Vagina (tissue), 2 donors: ENCODE measurements at regions not wholly inside any gene's neighbourhood (a gene's known extent, or its start where the extent isn't known, plus 50 kb on each side); places are given as distances from the start of the nearest gene placed in this dataset.
"Not testable (repeated sequence)": the region's sequence is repeated elsewhere in the genome, so short reads cannot be mapped to it uniquely, and the experiment has no call there.

ENCODE experiments used
- DNase-seq, 2 donors: peaks; one replicate each; pipeline ENCODE4 v3.0.0-alpha.2; 2017; ENCODE audit errors: extremely low spot score in 2 of 2
- H3K27ac ChIP-seq: fragments of 200-600 bp; sonication (generic); one replicate; pipeline ENCODE4 v1.5.1; 2019
- H3K27me3 ChIP-seq: fragments of 200-600 bp; sonication (generic); one replicate; pipeline ENCODE4 v1.5.1; 2019
- H3K36me3 ChIP-seq, 2 donors: fragments of 200-600 bp; sonication (generic); one replicate each; pipeline ENCODE4 v1.5.1; 2017 to 2019
- H3K4me1 ChIP-seq: fragments of 200-600 bp; sonication (generic); one replicate; pipeline ENCODE4 v1.5.1; 2019
- H3K4me3 ChIP-seq, 2 donors: fragments of 200-600 bp; sonication (generic); 1 replicate in 1 of 2; 2 replicates in 1 of 2; pipeline ENCODE4 v1.5.1; 2016 to 2019
- H3K9me3 ChIP-seq: fragments of 200-600 bp; sonication (generic); one replicate; pipeline ENCODE4 v1.5.1; 2019
- CTCF ChIP-seq, 3 experiments: fragments of 450-650 bp in 2 of 3; fragments of 200-600 bp in 1 of 3; sonication (generic) in 1 of 3; IDR thresholded peaks; one replicate each; pipeline ENCODE4 v1.5.1; 2017 to 2019; ENCODE audit warnings: antibody characterized with exemption in 3 of 3, mild to moderate bottlenecking in 2 of 3, moderate library complexity in 2 of 3
- POLR2A ChIP-seq, 2 donors: fragments of 450-650 bp; IDR thresholded peaks; one replicate each; pipeline ENCODE4 v1.6.1; 2017; ENCODE audit warnings: antibody characterized with exemption in 2 of 2, mild to moderate bottlenecking in 2 of 2, moderate library complexity in 2 of 2
- POLR2AphosphoS5 ChIP-seq, 2 donors: sonication (generic); formaldehyde crosslinking; IDR thresholded peaks; one replicate each; pipeline ENCODE4 v1.9.0; 2017; ENCODE audit warnings: antibody characterized with exemption in 2 of 2, mild to moderate bottlenecking in 2 of 2, low read depth in 1 of 2; ENCODE audit not compliant: insufficient read depth in 1 of 2
- intact Hi-C: fragments of 100-400 bp; cut with DNase I; formaldehyde crosslinking; loops from one replicate; pipeline ENCODE4 v1.15.1; 2023

GRCh38 chr20:11499101-11499634 is 418.5 kb upstream of the BTBD3 start:
- Histone ChIP-seq H3K27ac (no peak overlapping the region), H3K4me1 (peaks cover 18% of the 10 kb centered on the region), H3K27me3 (no peaks in the 10 kb centered on the region), H3K4me3 (no peak overlapping the region), H3K9me3 (no peaks in the 10 kb centered on the region), H3K36me3 (no peaks in the 10 kb centered on the region)
- TF ChIP-seq POLR2AphosphoS5 (IDR thresholded peaks at IDR 0.05; ENCODE audit: insufficient read depth in 1 of 2, low read depth in 1 of 2), result no peak
- TF ChIP-seq POLR2A (IDR thresholded peaks at IDR 0.05), result no peak
- TF ChIP-seq CTCF (IDR thresholded peaks at IDR 0.05), result no peak
- DNase-seq, result no peak
- intact Hi-C loops, result no loop called here

- peaks cover 18% of the 10 kb centered on the region for H3K4me1 ChIP-seq
- no peak overlapping the region for H3K27ac ChIP-seq
- TF ChIP-seq CTCF (IDR thresholded peaks at IDR 0.05) (no peak), POLR2A (IDR thresholded peaks at IDR 0.05) (no peak)
- intact Hi-C loops, result no loop called here
- H3K9me3 ChIP-seq, result no peaks in the 10 kb centered on the region
- DNase-seq, result no peak
- no peaks in the 10 kb centered on the region for H3K36me3 ChIP-seq
- H3K27me3 ChIP-seq, result no peaks in the 10 kb centered on the region
- no peak overlapping the region for H3K4me3 ChIP-seq
Measured at GRCh38 chr20:11502061-11502460, 415.6 kb upstream of the BTBD3 start.

- intact Hi-C loops, result no loop called here
Measured at GRCh38 chr20:11502671-11503070, 415.0 kb upstream of the BTBD3 start.

GRCh38 chr20:11509776-11510175 is 407.9 kb upstream of the BTBD3 start:
- intact Hi-C loops, result no loop called here
- TF ChIP-seq POLR2A (IDR thresholded peaks at IDR 0.05) (no peak), CTCF (IDR thresholded peaks at IDR 0.05) (no peak), POLR2AphosphoS5 (IDR thresholded peaks at IDR 0.05; ENCODE audit: insufficient read depth in 1 of 2, low read depth in 1 of 2) (no peak)
- Histone ChIP-seq H3K27ac (no peak overlapping the region), H3K4me3 (no peak overlapping the region), H3K27me3 (no peaks in the 10 kb centered on the region), H3K9me3 (no peaks in the 10 kb centered on the region), H3K4me1 (no peaks in the 10 kb centered on the region), H3K36me3 (no peaks in the 10 kb centered on the region)
- DNase-seq, result no peak

More at GRCh38 chr20:11502671-11503070, 415.0 kb upstream of the BTBD3 start:
- peaks cover 18% of the 10 kb centered on the region for H3K4me1 ChIP-seq
- no peaks in the 10 kb centered on the region for H3K36me3 ChIP-seq
- no peak for TF ChIP-seq POLR2A (IDR thresholded peaks at IDR 0.05)
- no peak for TF ChIP-seq POLR2AphosphoS5 (IDR thresholded peaks at IDR 0.05; ENCODE audit: insufficient read depth in 1 of 2, low read depth in 1 of 2)
- TF ChIP-seq CTCF (IDR thresholded peaks at IDR 0.05), result no peak
- no peaks in the 10 kb centered on the region for H3K9me3 ChIP-seq
- no peaks in the 10 kb centered on the region for H3K27me3 ChIP-seq
- H3K4me3 ChIP-seq, result no peak overlapping the region
- no peak for DNase-seq
- H3K27ac ChIP-seq, result no peak overlapping the region

GRCh38 chr20:11511821-11512220 is 405.9 kb upstream of the BTBD3 start:
- Histone ChIP-seq H3K27ac (no peak overlapping the region), H3K9me3 (no peaks in the 10 kb centered on the region), H3K4me1 (no peaks in the 10 kb centered on the region), H3K4me3 (no peak overlapping the region), H3K27me3 (no peaks in the 10 kb centered on the region), H3K36me3 (no peaks in the 10 kb centered on the region)
- intact Hi-C loops, result no loop called here
- no peak for TF ChIP-seq CTCF (IDR thresholded peaks at IDR 0.05)
- no peak for TF ChIP-seq POLR2A (IDR thresholded peaks at IDR 0.05)
- TF ChIP-seq POLR2AphosphoS5 (IDR thresholded peaks at IDR 0.05; ENCODE audit: insufficient read depth in 1 of 2, low read depth in 1 of 2), result no peak
- no peak for DNase-seq

GRCh38 chr20:11513241-11513745 is 404.4 kb upstream of the BTBD3 start:
- H3K27ac ChIP-seq, H3K4me3 ChIP-seq, H3K4me1 ChIP-seq, H3K9me3 ChIP-seq, intact Hi-C loops, H3K27me3 ChIP-seq, H3K36me3 ChIP-seq, DNase-seq: not testable (repeated sequence)
